Pulmonary artery endothelial cell (primary cell): ENCODE measurements at regions not wholly inside any gene's neighbourhood (a gene's known extent, or its start where the extent isn't known, plus 50 kb on each side); places are given as distances from the start of the nearest gene placed in this dataset.

Experiments used
- DNase-seq: peaks from one replicate; pipeline ENCODE4 v3.0.0-alpha.2; 2011; ENCODE audit warnings: low read depth, low spot score

GRCh38 chr4:145347684-145348083 is 134.0 kb upstream of the SMAD1 start:
- no peak for DNase-seq

DNA sequence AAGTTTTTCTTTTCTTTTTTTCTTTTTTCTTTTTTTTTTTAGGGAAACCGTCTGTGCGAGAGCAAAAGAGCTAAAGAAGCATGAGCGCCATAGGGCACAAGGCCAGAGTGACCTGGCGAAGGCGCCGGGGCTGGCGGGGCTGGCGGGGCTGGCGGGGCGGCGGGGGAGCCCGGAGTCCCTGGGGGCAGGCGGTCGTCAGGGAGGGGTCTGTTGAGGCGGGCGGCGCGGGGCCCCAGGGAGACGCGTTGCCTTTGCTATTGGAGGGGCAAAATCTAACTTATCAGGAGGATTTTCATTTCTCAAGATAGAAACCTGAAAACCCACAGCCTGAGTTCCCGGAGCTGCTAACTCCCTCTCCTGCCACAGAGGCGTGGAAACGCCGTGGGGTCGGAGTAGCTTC is 135.6 kb upstream of the SMAD1 start:
- DNase-seq, result no peak

DNA sequence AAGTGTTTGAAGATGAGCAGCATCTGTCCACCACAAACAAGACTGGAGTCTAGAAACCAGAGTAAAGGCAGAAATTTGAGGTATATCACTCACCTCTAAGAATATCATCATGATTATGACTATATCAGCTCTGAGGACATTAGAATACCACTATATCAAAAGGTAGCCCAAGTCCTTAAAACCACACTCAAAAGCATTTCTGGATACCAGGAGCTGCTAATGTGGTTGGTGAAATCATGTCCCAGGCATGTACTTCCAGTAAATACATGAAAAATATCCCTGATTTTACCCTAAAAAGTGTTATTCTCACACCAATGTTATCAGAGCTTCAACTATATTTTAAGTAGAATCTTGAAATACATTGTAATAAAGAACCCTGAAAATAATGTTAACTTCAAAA is 136.3 kb upstream of the SMAD1 start:
- no peak for DNase-seq

DNA sequence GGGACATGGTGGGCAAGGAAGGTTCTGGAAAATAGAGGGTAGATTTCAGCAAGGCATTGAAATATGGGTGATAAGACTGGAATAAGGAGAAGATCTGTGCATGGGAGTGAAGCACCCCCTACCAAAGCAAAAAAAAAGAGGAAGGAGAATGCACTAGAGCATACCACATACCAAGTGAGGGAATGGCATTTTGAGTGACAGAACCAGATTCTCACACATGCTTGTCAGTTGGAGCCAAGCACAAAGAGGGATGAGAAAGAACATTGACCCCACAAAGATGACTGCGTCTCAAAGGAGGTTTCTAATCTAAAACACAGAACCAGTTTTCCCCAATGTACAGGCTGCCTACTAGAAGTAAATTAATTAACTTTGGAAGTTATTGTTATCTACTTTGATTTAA is 140.3 kb upstream of the SMAD1 start:
- no peak for DNase-seq

- DNase-seq, result no peak
These were observed 141.5 kb upstream of the SMAD1 start for GRCh38 chr4:145340071-145340675.

- no peak for DNase-seq
These were observed 142.5 kb upstream of the SMAD1 start for GRCh38 chr4:145339075-145339725.

GRCh38 chr4:145338568-145338967 is 143.1 kb upstream of the SMAD1 start:
- DNase-seq, result no peak

- DNase-seq, result no peak
These were observed 144.3 kb upstream of the SMAD1 start for GRCh38 chr4:145337391-145337790.

- DNase-seq, result no peak
These were observed 147.9 kb upstream of the SMAD1 start for GRCh38 chr4:145333786-145334185.

GRCh38 chr4:145326491-145326890 is 146.1 kb upstream of the OTUD4 start:
- no peak for DNase-seq

DNA sequence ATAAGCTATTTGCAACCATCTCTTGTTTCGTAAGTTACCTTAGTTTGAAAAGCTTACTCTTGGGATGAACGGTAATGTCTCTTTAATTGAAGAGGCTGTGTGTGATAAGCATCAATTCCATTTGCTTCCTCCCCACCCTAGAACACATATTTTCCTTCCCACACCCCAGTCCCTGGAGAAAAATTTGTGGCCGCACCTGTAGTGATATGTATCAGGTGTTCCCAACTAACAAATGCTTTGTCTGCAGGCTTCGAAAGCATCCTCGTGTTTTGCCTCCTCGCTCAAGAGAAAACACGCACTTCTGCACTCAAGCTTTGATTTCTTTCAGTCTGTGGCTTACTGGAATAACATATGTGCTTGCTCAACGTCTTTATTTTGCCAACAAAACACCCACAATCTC is 143.8 kb upstream of the OTUD4 start:
- no peak for DNase-seq

DNA sequence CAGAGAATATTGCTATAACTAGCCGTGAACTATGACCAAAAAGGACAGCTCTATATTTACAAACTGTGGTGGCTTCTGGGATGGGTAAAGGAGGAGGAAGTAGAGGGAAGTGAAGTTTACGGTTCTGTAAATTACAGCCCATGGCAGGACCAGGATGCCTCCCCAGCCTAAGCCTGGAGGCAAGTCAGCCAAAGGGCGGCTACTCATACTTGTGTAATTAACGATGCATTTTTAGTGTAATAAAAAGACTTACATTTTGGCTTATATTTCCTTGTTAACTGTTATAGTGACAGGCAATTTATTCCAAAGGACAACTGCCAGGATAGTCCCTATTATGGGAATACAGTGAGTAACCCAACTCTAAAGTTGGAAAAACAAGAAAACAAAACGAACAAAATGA is 139.9 kb upstream of the OTUD4 start:
- no peak for DNase-seq

- DNase-seq, result no peak
These were observed 139.4 kb upstream of the OTUD4 start for GRCh38 chr4:145319751-145320150.

DNA sequence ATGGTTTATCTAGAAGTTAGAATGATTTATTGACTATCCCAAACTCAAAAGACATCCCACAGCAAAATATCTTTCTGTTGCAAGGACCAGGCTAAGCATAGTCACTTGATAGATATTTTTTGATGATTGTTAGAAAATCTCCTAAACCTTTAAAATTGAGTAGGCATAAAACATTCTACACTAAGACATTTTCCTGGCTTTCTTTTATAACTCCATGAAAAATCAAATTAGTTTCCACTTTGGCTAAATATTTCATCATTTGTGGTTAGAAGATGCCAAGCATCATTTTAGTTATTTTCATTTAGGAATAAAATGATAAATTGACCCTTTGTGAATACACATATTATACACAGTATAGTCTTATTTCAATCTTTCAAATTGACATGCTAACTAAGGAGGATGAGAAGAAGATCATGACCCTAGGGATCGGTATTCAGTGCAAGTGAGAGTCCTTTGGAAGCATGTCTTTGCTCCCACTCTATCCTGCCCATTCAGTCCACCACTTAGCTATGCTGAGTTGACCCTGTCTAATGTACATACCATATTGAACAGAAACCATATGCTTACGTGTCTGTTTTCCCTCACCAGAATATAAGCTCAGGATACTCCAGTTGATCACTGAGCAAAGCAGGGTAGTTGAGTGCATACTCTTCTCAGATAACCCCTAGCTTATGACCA is 136.6 kb upstream of the OTUD4 start:
- no peak for DNase-seq

- no peak for DNase-seq
These were observed 135.4 kb upstream of the OTUD4 start for GRCh38 chr4:145315811-145316225.

GRCh38 chr4:145308598-145308997 is 128.2 kb upstream of the OTUD4 start:
- no peak for DNase-seq

DNA sequence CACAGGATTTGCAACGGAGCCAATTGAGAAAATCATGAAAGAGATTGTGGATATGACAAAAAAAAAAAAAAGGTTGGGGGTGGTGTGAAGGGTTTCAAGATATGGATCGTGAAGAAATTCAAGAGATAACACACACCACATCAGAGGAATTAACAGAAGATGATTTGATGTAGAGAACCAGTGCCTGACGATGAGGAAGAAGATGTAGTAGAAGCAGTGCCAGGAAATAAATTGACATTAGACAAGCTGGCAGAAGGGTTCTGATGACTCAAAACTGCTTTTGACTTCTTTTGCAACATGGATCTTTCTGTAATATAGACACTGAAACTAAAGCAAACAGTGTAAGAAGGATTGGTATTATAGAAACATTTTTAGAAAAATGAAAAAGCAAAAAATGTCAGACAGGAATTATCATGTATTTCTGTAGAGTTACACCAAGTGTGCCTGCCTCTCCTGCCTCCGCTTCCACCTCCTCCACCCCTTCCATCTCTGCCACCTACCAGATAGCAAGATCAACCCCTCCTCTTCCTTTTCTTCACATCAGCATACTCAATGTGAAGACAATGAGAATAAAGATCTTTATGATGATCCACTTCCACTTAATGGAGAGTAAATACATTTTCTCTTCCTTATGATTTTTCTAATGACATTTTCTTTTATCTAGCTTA is 127.5 kb upstream of the OTUD4 start:
- no peak for DNase-seq

- DNase-seq, result no peak
These were observed 126.7 kb upstream of the OTUD4 start for GRCh38 chr4:145307120-145307519.

DNA sequence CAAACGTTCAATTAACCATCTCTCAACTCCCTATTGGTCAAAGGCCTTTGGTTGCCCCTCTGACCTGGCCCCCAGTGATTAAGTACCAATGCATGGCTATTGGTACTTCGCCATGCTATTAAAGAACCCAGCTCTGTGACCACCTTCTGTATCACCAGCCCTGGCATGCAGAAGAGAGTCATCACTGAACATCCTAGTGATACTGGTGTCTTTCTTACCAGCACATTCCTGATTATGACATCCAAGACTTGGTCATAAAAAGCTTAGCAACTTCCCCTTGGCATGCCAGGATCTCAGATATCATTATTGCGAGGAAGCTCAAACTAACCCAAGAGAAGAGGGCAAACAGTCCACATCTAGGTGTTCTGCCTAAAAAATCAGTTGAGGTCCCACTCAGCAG is 122.3 kb upstream of the OTUD4 start:
- no peak for DNase-seq

- DNase-seq, result no peak
These were observed 121.1 kb upstream of the OTUD4 start for GRCh38 chr4:145301386-145302080.

- DNase-seq, result no peak
These were observed 119.1 kb upstream of the OTUD4 start for GRCh38 chr4:145299380-145300076.
